ENCODE measurements at regions not wholly inside any gene's neighbourhood (a gene's known extent, or its start where the extent isn't known, plus 50 kb on each side); places are given as distances from the start of the nearest gene placed in this dataset.

DNA sequence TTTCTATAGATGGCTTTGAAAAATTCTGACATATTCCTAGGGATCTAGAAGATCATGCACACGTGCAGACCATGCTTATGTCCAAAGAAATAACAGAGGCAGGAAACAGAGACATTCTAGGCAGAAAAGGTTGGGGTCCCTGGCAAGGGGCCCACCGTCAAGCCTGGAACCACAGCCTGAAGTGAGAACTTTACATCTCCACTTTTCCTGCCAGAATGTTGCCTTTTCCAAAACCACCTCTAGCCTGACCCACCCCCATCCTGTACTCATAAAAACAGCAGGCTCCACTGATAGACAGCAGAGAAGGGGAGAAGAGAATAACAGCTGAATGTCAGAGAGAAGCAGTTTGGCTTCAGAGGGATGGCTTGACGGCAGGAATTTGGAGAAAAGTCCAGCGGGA, 257.3 kb upstream of the NT5E start:
- H3K27ac ChIP-seq = no peak overlapping the region
- WGBS, 3 donors = 59 to 69% (median 67%) methylated on average over 4 of the region's 4 CpGs

DNA sequence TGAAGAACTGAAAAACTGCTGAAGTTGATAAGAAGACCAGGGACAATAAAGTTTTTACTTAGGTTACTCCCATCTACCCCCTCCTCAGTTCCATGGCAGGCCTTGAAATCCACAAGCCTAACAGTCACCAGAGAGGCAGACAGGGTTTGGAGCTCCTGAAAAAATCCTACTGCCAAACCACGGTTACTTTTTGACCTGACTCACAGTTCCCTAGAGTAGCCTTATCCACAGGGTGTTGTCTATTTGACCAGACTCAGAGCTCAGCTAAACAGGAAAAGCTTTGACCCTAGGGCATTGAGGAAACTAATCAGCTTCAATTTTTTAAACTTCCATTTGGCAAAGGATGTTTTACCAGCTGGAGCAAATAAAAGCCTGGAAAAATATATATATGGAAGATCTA, 257.7 kb upstream of the NT5E start:
- H3K36me3 ChIP-seq (ENCODE audit: insufficient read depth in 1 of 2, low read depth in 1 of 2) = no peaks in the 10 kb centered on the region
- H3K4me1 ChIP-seq = no peaks in the 10 kb centered on the region
- H3K4me3 ChIP-seq = no peak overlapping the region
- 50 to 62% (median 56%) methylated on average over 1 of the region's 1 CpG for WGBS, 3 donors
- no peak overlapping the region for H3K27ac ChIP-seq
- intact Hi-C loops (cut with DNase I) = no loop called here
- no peaks in the 10 kb centered on the region for H3K9me3 ChIP-seq
- DNase-seq (no peak), ATAC-seq (no peak)
- H3K27me3 ChIP-seq (ENCODE audit: insufficient read depth in 3 of 3, low read length in 2 of 3) = no peaks in the 10 kb centered on the region
- TF ChIP-seq, protein P1, sequence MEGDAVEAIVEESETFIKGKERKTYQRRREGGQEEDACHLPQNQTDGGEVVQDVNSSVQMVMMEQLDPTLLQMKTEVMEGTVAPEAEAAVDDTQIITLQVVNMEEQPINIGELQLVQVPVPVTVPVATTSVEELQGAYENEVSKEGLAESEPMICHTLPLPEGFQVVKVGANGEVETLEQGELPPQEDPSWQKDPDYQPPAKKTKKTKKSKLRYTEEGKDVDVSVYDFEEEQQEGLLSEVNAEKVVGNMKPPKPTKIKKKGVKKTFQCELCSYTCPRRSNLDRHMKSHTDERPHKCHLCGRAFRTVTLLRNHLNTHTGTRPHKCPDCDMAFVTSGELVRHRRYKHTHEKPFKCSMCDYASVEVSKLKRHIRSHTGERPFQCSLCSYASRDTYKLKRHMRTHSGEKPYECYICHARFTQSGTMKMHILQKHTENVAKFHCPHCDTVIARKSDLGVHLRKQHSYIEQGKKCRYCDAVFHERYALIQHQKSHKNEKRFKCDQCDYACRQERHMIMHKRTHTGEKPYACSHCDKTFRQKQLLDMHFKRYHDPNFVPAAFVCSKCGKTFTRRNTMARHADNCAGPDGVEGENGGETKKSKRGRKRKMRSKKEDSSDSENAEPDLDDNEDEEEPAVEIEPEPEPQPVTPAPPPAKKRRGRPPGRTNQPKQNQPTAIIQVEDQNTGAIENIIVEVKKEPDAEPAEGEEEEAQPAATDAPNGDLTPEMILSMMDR (IDR thresholded peaks at IDR 0.05) = no peak

More for the DNA sequence above, 257.3 kb upstream of the NT5E start:
- H3K4me3 ChIP-seq = no peak overlapping the region
- DNase-seq = no peak
- no peaks in the 10 kb centered on the region for H3K9me3 ChIP-seq
- no peak for ATAC-seq
- H3K4me1 ChIP-seq = no peaks in the 10 kb centered on the region
- intact Hi-C loops (cut with DNase I) = no loop called here
- TF ChIP-seq, protein P1 (IDR thresholded peaks at IDR 0.05) = no peak
- no peaks in the 10 kb centered on the region for H3K27me3 ChIP-seq (ENCODE audit: insufficient read depth in 3 of 3, low read length in 2 of 3)
- no peaks in the 10 kb centered on the region for H3K36me3 ChIP-seq (ENCODE audit: insufficient read depth in 1 of 2, low read depth in 1 of 2)

DNA sequence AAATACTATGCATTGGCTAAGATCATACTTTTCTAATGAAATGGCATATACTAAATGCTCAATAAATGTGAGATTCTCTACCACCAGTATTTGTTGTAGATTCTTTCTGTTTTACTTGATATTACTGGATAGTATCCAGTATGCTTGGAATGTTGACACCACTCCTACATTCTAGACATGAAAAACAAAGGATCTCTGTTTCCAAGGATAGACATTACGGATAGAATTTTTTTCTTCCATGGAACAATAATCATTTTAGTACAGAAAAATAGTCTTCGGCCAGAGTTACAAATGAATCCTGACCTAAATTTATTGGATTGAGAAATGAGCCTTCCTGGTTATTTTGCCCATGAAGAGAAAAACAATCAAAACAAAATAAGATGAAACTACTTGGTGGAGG, 258.2 kb upstream of the NT5E start:
- H3K36me3 ChIP-seq (ENCODE audit: insufficient read depth in 1 of 2, low read depth in 1 of 2) = no peaks in the 10 kb centered on the region
- intact Hi-C loops (cut with DNase I) = no loop called here
- TF ChIP-seq, protein P1 (IDR thresholded peaks at IDR 0.05) = no peak
- ATAC-seq (no peak), DNase-seq (no peak)
- H3K27ac ChIP-seq = no peak overlapping the region
- H3K9me3 ChIP-seq = no peaks in the 10 kb centered on the region
- H3K4me3 ChIP-seq = no peak overlapping the region
- 46 to 57% (median 56%) methylated on average over 2 of the region's 2 CpGs for WGBS, 3 donors
- H3K27me3 ChIP-seq (ENCODE audit: insufficient read depth in 3 of 3, low read length in 2 of 3) = no peaks in the 10 kb centered on the region
- H3K4me1 ChIP-seq = no peaks in the 10 kb centered on the region

DNA sequence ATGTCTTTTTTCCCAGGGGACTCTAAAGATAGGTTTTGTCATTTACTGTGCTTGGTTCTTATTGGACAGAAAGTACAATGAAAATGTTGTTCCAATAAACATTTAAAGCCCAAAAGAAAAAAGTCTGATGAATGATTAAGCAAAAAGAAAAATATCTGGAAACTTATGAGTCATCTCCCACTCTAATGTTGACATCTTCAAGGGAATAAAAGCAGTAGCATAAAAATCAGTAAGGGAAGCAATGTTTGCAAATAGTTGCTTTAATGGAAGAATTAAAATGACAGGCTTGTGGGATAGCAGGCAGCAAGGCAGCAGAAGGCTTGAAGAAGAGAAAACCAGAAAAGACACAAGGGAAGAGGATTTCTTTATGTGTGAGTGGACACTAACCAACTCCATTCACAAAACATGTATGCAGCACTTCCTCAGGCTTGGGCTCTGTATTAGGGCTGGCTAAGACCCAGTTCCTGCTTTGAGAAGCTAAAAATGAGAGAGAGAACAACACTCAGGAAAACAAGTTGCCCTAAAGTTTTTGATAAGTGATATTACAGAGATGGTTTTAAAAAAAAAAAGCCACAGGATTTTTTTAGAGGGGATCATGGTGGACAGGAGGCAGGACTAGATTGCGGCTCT, 263.2 kb upstream of the NT5E start:
- Histone ChIP-seq H3K36me3 (ENCODE audit: insufficient read depth in 1 of 2, low read depth in 1 of 2) (no peaks in the 10 kb centered on the region), H3K27ac (no peak overlapping the region), H3K4me1 (no peaks in the 10 kb centered on the region), H3K9me3 (no peaks in the 10 kb centered on the region), H3K4me3 (no peak overlapping the region), H3K27me3 (ENCODE audit: insufficient read depth in 3 of 3, low read length in 2 of 3) (no peaks in the 10 kb centered on the region)
- TF ChIP-seq, protein P1 (IDR thresholded peaks at IDR 0.05) = no peak
- DNase-seq (no peak), ATAC-seq (no peak)
- intact Hi-C loops (cut with DNase I) = no loop called here
- 60 to 94% (median 85%) methylated on average over 1 of the region's 1 CpG for WGBS, 3 donors

DNA sequence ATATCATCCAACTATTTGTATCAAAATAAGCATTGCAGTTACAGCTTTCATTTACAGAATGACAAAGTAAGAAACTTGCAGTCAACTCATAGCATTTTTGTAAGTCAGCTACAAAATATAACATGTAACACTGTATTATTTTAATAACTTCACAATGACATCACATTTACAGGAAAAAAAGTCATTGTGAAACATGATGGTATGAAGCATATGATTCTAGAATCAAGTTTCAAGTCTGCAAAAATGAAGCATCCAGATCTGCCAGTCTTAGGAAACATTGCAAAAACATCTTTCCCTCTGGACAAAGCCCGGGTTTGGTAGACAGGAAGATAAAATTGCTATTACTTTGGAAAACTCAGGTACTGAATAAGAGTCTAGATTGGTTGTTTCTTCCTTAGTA, 263.9 kb upstream of the NT5E start:
- Histone ChIP-seq H3K9me3 (no peaks in the 10 kb centered on the region), H3K4me3 (no peak overlapping the region), H3K27me3 (ENCODE audit: insufficient read depth in 3 of 3, low read length in 2 of 3) (no peaks in the 10 kb centered on the region), H3K36me3 (ENCODE audit: insufficient read depth in 1 of 2, low read depth in 1 of 2) (no peaks in the 10 kb centered on the region), H3K27ac (no peak overlapping the region), H3K4me1 (no peaks in the 10 kb centered on the region)
- DNase-seq (no peak), ATAC-seq (no peak)
- TF ChIP-seq, protein P1 (IDR thresholded peaks at IDR 0.05) = no peak
- 49 to 51% (median 51%) methylated on average over 1 of the region's 1 CpG for WGBS, 3 donors
- intact Hi-C loops (cut with DNase I) = no loop called here
